Stomach (tissue), 8 donors: ENCODE measurements at regions not wholly inside any gene's neighbourhood (a gene's known extent, or its start where the extent isn't known, plus 50 kb on each side); places are given as distances from the start of the nearest gene placed in this dataset.
A peak's percentile ranks its signal among the peaks of the same experiment; 100 is the strongest.

Source experiments
- DNase-seq, 2 donors: peaks; one replicate each; pipeline versions ENCODE4 v3.0.0 to v3.0.0-alpha.2; 2013 to 2019
- H3K27ac ChIP-seq, 5 donors: fragments of 200-600 bp in 4 of 5; sonication (generic) in 4 of 5; one replicate each; pipeline ENCODE4 v1.5.1; 2013 to 2019; ENCODE audit warnings: mild to moderate bottlenecking in 1 of 5, moderate library complexity in 1 of 5
- H3K27me3 ChIP-seq, 3 donors: fragments of 200-600 bp; sonication (generic); one replicate each; pipeline ENCODE4 v1.5.1; 2017 to 2019; ENCODE audit warnings: mixed run types in 1 of 3
- H3K36me3 ChIP-seq, 4 donors: fragments of 200-600 bp; sonication (generic); 1 replicate in 3 of 4; 2 replicates in 1 of 4; pipeline ENCODE4 v1.5.1; 2016 to 2019
- H3K4me1 ChIP-seq, 4 donors: fragments of 200-600 bp; sonication (generic); one replicate each; pipeline ENCODE4 v1.5.1; 2016 to 2019
- H3K4me3 ChIP-seq, 4 donors: fragments of 200-600 bp; sonication (generic) in 3 of 4; one replicate each; pipeline ENCODE4 v1.5.1; 2016 to 2019; ENCODE audit warnings: mild to moderate bottlenecking in 1 of 4
- H3K9me3 ChIP-seq, 4 donors: fragments of 200-600 bp; sonication (generic); one replicate each; pipeline ENCODE4 v1.5.1; 2016 to 2019
- EP300 ChIP-seq: sonication (generic); formaldehyde crosslinking; IDR thresholded peaks from one replicate; pipeline ENCODE4 v1.6.1; 2017; ENCODE audit warnings: antibody characterized with exemption
- POLR2A ChIP-seq, 4 donors: fragments of 450-650 bp; IDR thresholded peaks; one replicate each; pipeline ENCODE4 v1.6.1; 2016; ENCODE audit warnings: antibody characterized with exemption in 4 of 4, control low read depth in 2 of 4, mild to moderate bottlenecking in 1 of 4, moderate library complexity in 1 of 4
- POLR2AphosphoS5 ChIP-seq, 3 donors: sonication (generic); formaldehyde crosslinking; IDR thresholded peaks; one replicate each; pipeline ENCODE4 v1.6.1; 2016; ENCODE audit warnings: antibody characterized with exemption in 3 of 3
- WGBS, 5 donors: extraction: QIAGEN DNeasy Blood & Tissue Kit in 3 of 5; methylation state at CpG; one replicate each; pipeline versions ENCODE4 v1.1.5 to v1.1.7; 2013 to 2018; 5-methylcytosine and 5-hydroxymethylcytosine counted together
- intact Hi-C: fragments of 100-400 bp; cut with DNase I; formaldehyde crosslinking; loops from one replicate; pipeline ENCODE4 v1.15.1; 2023; ENCODE audit warnings: low total_unique reads
- TF ChIP-seq, protein P1 (sequence below), 7 experiments: fragments of 450-650 bp in 4 of 7; fragments of 200-600 bp in 3 of 7; sonication (generic) in 3 of 7; IDR thresholded peaks; one replicate each; pipeline ENCODE4 v1.5.1; 2016 to 2019; ENCODE audit warnings: antibody characterized with exemption in 7 of 7, control low read depth in 2 of 7, mild to moderate bottlenecking in 1 of 7
- donor health status: healthy with polysubstance abuse.
- donor health status: Bipolar disorder and iron deficiency.
- donor health status: healthy.

DNA sequence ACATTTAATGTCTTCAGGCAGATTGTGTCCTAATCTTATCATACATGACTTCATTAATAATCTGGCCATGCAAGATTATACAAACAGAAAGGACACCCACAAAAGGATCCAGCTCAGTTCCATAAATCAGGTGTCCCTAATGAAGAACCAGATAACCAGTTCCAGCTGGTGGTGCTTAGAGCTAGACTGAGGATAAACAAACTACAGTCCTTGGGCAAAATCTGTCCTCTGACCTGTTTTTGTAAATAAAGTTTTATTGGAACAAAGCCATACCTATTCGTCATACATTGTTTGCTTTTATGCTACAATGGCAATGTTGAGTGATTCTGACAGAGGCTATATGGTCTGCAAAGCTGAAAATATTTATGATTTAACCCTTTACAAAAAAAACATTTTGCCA is 199.5 kb downstream of the MID1IP1 start:
- intact Hi-C loops: no loop called here
- DNase-seq: no peak

DNA sequence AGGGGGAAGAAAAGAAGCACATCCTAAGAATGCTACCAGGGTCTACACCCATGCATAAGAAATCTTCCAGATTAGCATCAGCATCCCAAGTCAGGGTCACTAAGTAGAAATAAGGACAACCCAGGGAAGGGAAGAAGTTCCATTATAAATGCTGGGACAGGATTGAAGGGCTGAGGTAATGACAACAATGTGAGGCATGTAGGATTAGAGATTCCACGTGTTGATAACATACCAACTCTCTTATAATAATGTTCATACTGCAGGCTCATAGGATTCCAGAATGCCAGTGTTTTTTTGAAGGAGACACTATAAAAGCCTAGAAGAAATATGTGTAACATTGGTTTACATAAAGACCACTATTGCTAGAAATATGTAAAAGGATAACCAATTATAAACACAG is 201.2 kb downstream of the MID1IP1 start:
- intact Hi-C loops: no loop called here
- no peak for DNase-seq
- WGBS, 5 donors: 22 to 75% (median 71%) methylated on average over 1 of the region's 1 CpG
- H3K4me3 ChIP-seq: no peak overlapping the region
- H3K36me3 ChIP-seq: no peaks in the 10 kb centered on the region
- H3K4me1 ChIP-seq: no peaks in the 10 kb centered on the region
- H3K9me3 ChIP-seq: no peaks in the 10 kb centered on the region
- H3K27me3 ChIP-seq: no peaks in the 10 kb centered on the region
- no peak overlapping the region for H3K27ac ChIP-seq
- TF ChIP-seq POLR2AphosphoS5 (IDR thresholded peaks at IDR 0.05) (no peak), POLR2A (IDR thresholded peaks at IDR 0.05) (no peak), EP300 (no peak)
- TF ChIP-seq, protein P1, sequence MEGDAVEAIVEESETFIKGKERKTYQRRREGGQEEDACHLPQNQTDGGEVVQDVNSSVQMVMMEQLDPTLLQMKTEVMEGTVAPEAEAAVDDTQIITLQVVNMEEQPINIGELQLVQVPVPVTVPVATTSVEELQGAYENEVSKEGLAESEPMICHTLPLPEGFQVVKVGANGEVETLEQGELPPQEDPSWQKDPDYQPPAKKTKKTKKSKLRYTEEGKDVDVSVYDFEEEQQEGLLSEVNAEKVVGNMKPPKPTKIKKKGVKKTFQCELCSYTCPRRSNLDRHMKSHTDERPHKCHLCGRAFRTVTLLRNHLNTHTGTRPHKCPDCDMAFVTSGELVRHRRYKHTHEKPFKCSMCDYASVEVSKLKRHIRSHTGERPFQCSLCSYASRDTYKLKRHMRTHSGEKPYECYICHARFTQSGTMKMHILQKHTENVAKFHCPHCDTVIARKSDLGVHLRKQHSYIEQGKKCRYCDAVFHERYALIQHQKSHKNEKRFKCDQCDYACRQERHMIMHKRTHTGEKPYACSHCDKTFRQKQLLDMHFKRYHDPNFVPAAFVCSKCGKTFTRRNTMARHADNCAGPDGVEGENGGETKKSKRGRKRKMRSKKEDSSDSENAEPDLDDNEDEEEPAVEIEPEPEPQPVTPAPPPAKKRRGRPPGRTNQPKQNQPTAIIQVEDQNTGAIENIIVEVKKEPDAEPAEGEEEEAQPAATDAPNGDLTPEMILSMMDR (IDR thresholded peaks at IDR 0.05): no peak

More for the DNA sequence above, 199.5 kb downstream of the MID1IP1 start:
- WGBS, 5 donors: 13 to 56% (median 32%) methylated on average over 1 of the region's 1 CpG
- no peaks in the 10 kb centered on the region for H3K27me3 ChIP-seq
- TF ChIP-seq, protein P1 (IDR thresholded peaks at IDR 0.05): no peak
- peak in 1 of 3 donors; percentile 9 for TF ChIP-seq POLR2AphosphoS5 (IDR thresholded peaks at IDR 0.05)
- H3K36me3 ChIP-seq: no peaks in the 10 kb centered on the region
- H3K9me3 ChIP-seq: no peaks in the 10 kb centered on the region
- no peak overlapping the region for H3K4me3 ChIP-seq
- H3K4me1 ChIP-seq: no peaks in the 10 kb centered on the region
- no peak overlapping the region for H3K27ac ChIP-seq

DNA sequence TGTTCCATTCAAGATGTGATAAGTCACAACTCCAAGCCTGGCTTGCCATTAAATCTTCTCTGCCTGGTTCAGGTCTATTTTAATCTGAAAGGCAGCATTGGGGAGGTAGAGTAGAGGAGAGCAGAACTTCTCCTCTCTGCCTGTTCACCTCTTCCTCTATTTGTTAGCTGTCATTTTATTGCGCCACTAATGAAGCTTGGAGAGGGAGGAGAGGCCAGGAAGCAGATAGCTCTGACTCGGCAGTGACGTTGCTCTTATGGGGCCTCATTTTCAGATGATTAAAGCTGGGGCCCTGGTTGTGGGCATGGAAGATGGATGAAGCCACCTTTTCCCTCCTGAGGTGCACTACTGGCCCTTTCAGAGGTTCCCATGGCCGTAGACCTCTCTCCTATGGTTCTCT is 207.3 kb downstream of the MID1IP1 start:
- DNase-seq: no peak
- Histone ChIP-seq H3K9me3 (no peaks in the 10 kb centered on the region), H3K4me3 (no peak overlapping the region), H3K27ac (no peak overlapping the region), H3K27me3 (peaks cover 0 to 4% (median 0%) of the 10 kb centered on the region in 3 donors), H3K4me1 (peaks cover 0 to 16% (median 7%) of the 10 kb centered on the region in 4 donors), H3K36me3 (no peaks in the 10 kb centered on the region)
- TF ChIP-seq, protein P1 (IDR thresholded peaks at IDR 0.05): no peak
- no peak for TF ChIP-seq POLR2AphosphoS5 (IDR thresholded peaks at IDR 0.05)
- no peak for TF ChIP-seq POLR2A (IDR thresholded peaks at IDR 0.05)
- TF ChIP-seq EP300: no peak
- intact Hi-C loops: no loop called here
- WGBS, 5 donors: 74 to 93% (median 84%) methylated on average over 4 of the region's 4 CpGs

DNA sequence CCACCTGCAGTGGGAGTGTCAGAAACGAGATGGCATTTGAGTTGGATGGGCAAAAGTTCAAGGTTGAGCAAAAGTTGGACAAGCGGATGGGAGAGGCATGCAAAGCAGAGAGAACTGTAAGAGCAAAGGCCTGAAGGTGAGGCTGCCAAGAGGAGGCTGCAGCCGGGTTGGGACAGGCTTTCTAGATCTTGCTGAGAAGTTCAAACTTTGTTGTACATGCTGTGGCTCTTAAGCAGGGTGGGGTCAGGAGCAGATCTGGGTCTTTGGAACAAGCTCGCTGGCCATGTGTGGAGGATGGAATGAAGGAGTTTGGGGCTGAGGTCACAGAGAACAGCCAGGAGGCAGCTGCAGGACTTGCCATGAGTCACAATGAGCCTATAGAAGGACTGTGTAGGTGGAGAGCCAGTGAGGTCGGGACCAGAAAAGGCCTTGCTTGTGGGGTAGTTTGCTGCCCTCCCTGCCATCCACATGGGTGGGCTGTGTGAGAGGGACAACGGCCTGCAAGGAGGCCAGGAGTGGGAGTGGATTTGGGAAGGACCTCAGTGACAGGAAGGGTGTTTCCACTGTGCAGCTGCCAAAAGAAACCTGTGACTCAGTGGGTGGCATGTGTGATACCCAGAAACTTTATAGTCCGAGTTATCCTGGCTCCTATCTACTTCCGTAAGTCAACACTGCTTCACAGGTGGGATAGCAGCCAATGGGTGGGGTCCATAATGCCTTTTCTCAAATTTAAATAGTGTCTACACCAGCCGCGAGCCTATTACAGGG is 210.4 kb downstream of the MID1IP1 start:
- H3K36me3 ChIP-seq: no peaks in the 10 kb centered on the region
- H3K9me3 ChIP-seq: no peaks in the 10 kb centered on the region
- peaks cover 0 to 4% (median 0%) of the 10 kb centered on the region in 3 donors for H3K27me3 ChIP-seq
- peaks cover 0 to 16% (median 7%) of the 10 kb centered on the region in 4 donors for H3K4me1 ChIP-seq
- WGBS, 5 donors: 32 to 51% (median 42%) methylated on average over 9 to 10 of the region's 10 CpGs
- peak in 2 of 3 donors; percentile 25 to 26 for TF ChIP-seq POLR2AphosphoS5 (IDR thresholded peaks at IDR 0.05)
- no peak for TF ChIP-seq EP300
- TF ChIP-seq, protein P1 (IDR thresholded peaks at IDR 0.05): no peak
- no peak for TF ChIP-seq POLR2A (IDR thresholded peaks at IDR 0.05)
- H3K27ac ChIP-seq: peak overlapping the region in 4 of 5 donors; percentile 9 to 70 (median 38)
- intact Hi-C loops: no loop called here
- peak; percentile 57 to 65 for DNase-seq
- H3K4me3 ChIP-seq: no peak overlapping the region
